HG02981 (cell line): ENCODE measurements at regions not wholly inside any gene's neighbourhood (a gene's known extent, or its start where the extent isn't known, plus 50 kb on each side); places are given as distances from the start of the nearest gene placed in this dataset.
"Not testable (repeated sequence)": the region's sequence is repeated elsewhere in the genome, so short reads cannot be mapped to it uniquely, and the experiment has no call there.

ENCODE experiments used
- ATAC-seq: cut with Tn5 transposase; IDR thresholded peaks from one replicate; pipeline ENCODE4 v1.9.1; 2021; ENCODE audit warnings: mild to moderate bottlenecking, moderate library complexity; ENCODE audit not compliant: unreplicated experiment

GRCh38 chr5:102663749-102664530, 91.2 kb upstream of the PAM start:
- no peak for ATAC-seq

DNA sequence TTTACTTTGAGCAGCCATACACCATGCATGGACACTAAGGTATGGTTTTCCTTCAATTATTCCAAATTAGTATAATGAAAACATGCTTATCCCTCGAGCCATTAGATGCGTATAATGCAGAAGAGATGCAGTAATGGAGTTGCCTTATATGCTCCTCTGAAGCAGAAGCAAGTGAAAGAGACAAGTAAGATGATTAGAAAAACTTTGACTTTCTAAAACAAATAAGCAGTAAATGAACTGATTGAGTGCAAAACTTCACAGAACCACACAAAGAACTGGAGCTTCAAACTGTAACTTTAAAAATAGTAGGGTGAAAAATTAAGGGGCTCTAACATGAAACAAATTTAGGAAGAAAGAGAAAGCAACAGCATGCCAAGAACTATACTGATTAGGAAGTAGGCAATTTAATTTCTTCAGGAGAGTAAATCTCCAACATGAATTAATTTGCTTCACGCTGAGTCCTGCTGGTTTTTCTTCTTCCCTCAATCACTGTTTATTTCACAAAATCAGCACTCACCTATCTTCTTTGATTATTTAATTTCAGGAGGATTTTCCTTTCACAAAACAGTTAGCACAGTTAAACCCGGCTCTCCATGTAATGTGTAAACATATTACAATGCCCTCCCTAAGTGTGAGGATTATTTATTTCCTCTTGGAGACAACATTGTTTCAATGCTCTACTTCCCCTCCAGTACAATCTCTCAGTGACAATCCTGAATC, 90.3 kb upstream of the PAM start:
- no peak for ATAC-seq

- ATAC-seq, result no peak
Measured at GRCh38 chr5:102666164-102666946, 88.8 kb upstream of the PAM start.

- ATAC-seq, result no peak
Measured at GRCh38 chr5:102668220-102668932, 86.7 kb upstream of the PAM start.

DNA sequence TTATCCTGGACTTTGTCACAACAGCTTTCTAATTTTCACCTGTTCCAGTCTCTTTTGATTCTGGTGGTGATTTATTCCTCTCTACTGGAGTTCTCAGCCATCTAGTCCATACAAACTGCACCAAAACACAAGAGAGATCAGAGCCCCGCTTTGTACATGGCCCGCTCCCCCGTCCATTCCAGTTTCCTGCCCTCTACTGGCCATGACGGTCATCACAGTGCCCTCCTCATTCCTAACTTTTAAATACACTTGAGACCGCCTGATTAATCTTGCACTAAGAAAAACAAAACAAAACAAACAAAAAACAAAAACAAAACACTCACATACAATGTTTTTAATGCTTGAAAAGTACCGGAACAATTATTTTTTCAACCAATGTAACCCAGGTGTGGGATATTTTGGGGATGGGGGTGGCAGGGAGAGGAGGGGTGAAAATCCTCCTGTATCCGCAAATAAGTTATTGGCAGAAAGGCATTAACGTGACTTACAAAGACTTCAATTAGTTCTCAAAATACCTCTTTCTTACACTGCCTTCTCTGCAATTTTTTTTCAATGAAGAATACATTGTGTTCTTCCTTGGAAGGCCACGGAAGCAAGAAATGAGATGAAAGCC, 84.8 kb upstream of the PAM start:
- no peak for ATAC-seq

DNA sequence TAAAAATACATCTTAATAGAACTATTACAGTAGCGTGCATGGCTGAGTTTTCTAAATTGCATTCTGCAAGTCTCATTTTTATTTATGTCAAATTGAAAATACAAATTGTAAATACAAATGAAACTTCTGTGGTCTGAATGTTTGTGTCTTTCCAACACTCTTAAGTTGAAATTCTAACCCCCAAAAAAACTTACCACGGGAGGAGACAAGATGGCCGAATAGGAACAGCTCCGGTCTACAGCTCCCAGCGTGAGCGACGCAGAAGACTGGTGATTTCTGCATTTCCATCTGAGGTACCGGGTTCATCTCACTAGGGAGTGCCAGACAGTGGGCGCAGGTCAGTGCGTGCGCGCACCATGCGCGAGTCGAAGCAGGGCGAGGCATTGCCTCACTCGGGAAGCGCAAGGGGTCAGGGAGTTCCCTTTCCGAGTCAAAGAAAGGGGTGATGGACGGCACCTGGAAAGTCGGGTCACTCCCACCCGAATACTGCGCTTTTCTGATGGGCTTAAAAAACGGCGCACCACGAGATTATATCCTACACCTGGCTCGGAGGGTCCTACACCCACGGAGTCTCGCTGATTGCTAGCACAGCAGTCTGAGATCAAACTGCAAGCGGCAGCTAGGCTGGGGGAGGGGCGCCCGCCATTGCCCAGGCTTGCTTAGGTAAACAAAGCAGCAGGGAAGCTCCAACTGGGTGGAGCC, 83.9 kb upstream of the PAM start:
- not testable (repeated sequence) for ATAC-seq

GRCh38 chr5:102678267-102679058, 76.6 kb upstream of the PAM start:
- ATAC-seq, result no peak

DNA sequence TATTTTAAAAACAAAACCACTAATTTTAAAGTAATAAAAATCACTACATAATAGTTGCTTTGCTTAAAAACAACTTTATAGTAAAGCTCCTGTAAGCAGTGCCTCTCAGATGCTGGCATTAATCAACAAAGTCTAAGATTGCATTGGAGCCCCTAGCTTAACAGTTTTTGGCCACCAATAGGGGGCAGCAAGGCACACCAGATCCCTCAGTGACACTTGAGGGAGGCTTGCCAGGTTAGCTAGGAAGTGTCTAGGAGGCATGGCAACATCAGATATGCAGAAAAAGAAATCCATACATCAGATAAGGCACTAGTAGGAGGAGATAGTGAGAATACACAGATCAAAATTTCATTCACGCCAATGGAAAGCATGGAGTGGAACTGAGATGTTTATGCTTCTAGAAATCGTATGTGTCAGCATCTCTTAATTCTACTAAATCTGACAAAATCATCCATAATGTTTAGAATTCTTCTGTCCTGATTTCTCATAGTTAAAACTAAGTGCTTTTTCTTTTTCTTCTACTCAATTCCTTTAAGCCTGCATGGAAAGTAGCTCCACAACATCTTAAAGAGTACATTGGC, 73.6 kb upstream of the PAM start:
- peak; percentile 95 for ATAC-seq

DNA sequence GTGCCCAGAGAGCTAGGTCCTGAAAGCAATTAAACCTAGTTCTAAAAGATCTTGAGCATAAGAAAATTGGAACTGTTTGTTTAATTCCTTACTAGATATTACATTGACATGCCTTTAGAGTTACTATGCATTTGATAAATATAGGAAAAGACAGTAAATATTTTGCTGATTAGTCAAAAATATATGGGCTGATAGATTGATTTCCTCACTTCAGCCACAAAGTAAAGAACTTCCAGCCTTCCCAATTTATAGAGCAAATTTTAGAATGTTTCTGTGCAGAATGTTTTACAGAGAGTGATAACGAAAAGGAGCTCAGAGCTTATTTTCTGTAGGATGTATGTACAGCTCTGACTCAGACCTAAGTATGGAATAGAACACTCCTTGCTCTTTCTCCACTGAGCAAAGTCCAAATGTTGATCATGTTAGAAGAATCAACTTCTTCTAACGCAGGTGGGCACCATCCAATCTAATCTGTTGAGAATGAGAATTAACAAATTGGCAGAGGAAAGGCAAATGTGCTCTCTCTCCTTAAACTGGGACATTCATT, 72.9 kb upstream of the PAM start:
- no peak for ATAC-seq

DNA sequence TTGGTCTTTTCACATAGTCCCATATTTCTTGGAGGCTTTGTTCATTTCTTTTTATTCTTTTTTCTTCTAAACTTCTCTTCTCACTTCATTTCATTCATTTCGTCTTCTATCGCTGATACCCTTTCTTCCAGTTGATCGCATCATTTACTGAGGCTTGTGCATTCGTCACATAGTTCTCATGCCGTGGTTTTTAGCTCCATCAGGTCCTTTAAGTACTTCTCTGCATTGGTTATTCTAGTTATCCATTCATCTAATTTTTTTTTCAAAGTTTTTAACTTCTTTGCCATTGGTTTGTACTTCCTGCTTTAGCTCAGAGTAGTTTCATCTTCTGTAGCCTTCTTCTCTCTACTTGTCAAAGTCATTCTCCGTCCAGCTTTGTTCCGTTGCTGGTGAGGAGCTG, 67.0 kb upstream of the PAM start:
- ATAC-seq, result not testable (repeated sequence)

GRCh38 chr5:102688581-102689342, 66.3 kb upstream of the PAM start:
- not testable (repeated sequence) for ATAC-seq

- ATAC-seq, result no peak
Measured at GRCh38 chr5:102690910-102691309, 64.2 kb upstream of the PAM start.

- no peak for ATAC-seq
Measured at GRCh38 chr5:102691434-102691833, 63.7 kb upstream of the PAM start.

- no peak for ATAC-seq
Measured at GRCh38 chr5:102700120-102700831, 54.8 kb upstream of the PAM start.

DNA sequence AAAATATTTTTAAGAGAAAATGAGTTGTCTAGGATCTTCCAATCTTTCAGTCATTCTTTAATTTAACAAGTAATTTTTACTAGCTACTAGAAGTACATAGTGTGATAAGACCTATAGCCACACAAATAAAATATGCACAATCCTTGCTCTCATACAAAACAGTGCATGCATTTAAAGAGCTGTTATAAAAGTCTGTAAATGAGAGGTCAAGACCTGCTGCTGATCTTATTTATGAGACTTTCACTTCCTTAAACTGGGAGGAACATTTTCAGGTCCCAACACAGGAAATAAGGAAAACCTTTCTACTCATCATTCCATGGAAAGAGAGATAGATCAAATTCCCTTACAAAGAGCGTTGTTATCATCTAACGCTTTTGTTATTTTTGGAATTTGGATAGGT, 54.2 kb upstream of the PAM start:
- no peak for ATAC-seq

GRCh38 chr5:102701748-102702147, 53.4 kb upstream of the PAM start:
- ATAC-seq, result no peak
